Astrocyte of the cerebellum (primary cell): ENCODE measurements at regions not wholly inside any gene's neighbourhood (a gene's known extent, or its start where the extent isn't known, plus 50 kb on each side); places are given as distances from the start of the nearest gene placed in this dataset.
"Not testable (repeated sequence)": the region's sequence is repeated elsewhere in the genome, so short reads cannot be mapped to it uniquely, and the experiment has no call there.

Source experiments
- DNase-seq: peaks from one replicate; pipeline ENCODE4 v3.0.0-alpha.2; 2011; ENCODE audit warnings: low read depth
- H3K4me3 ChIP-seq: 2 replicates; pipeline ENCODE4 v1.5.1; 2011; ENCODE audit warnings: mild to moderate bottlenecking, low read depth, low read length, moderate library complexity
- in situ Hi-C: cut with HindIII; loops from 2 replicates; pipeline ENCODE4 v1.10.0; 2017; ENCODE audit warnings: low sequenced_read_pairs
- TF ChIP-seq, protein P1 (sequence below): IDR thresholded peaks from 2 replicates; pipeline ENCODE4 v1.5.1; 2012; ENCODE audit warnings: low read length, low read depth, moderate library complexity, mild to moderate bottlenecking; ENCODE audit errors: missing control alignments

DNA sequence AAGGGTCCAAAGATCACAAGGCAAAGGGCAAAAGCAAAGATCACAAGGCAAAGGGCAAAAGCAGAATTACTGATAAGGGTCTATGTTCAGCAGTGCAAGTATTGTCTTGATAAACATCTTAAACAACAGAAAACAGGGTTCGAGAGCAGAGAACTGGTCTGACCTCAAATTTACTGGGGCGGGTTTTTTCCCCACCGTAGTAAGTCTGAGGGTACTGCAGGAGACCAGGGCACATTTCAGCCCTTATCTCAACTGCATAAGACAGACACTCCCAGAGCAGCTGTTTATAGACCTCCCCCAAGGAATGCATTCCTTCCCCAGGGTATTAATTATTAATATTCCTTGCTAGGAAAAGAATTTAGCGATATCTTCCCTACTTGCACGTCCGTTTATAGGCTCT is 61.3 kb downstream of the ZNF860 start:
- DNase-seq, in situ Hi-C loops, H3K4me3 ChIP-seq: not testable (repeated sequence)

DNA sequence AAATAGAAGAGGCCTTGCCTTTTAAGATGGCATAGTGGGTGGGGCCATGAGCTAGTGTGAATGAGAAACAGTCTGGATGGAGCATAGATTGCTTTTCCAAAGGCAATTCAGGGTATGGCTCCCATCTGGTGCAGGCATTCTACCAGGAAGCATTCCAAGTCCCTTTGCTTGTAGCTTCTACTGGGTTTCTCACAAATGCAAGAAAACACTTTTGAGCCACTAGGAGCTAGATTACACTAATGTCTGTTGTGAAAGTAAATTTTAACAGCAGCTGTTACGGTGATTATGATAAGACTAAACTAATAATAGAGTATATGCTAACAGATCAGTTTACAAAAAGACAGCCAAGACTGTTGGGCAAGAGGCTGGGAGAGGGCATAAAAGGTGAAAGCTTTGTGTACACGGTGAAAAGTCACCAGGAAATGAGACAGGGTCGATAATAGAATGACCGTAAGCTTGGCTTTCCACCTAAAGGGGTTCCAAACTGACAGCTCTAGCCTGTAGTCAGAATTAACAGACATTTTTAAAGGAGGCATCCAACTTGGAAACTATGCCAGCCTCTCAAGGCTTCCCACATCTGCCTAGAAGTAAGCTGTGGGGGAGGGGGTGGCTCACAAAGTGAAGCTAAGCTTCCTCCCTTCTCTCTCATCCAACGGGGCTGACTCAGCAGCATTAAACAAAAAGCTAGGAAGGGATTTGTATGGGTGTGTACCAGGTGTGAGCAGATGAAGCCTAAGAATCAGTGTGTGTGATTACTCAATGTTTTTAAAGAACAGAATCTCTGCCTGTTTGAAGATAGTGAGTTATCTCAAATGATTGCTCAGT is 61.1 kb upstream of the GPD1L start:
- peak; percentile 60 for DNase-seq
- in situ Hi-C loops = no loop called here
- no peak overlapping the region for H3K4me3 ChIP-seq
- TF ChIP-seq, protein P1, sequence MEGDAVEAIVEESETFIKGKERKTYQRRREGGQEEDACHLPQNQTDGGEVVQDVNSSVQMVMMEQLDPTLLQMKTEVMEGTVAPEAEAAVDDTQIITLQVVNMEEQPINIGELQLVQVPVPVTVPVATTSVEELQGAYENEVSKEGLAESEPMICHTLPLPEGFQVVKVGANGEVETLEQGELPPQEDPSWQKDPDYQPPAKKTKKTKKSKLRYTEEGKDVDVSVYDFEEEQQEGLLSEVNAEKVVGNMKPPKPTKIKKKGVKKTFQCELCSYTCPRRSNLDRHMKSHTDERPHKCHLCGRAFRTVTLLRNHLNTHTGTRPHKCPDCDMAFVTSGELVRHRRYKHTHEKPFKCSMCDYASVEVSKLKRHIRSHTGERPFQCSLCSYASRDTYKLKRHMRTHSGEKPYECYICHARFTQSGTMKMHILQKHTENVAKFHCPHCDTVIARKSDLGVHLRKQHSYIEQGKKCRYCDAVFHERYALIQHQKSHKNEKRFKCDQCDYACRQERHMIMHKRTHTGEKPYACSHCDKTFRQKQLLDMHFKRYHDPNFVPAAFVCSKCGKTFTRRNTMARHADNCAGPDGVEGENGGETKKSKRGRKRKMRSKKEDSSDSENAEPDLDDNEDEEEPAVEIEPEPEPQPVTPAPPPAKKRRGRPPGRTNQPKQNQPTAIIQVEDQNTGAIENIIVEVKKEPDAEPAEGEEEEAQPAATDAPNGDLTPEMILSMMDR = no peak

DNA sequence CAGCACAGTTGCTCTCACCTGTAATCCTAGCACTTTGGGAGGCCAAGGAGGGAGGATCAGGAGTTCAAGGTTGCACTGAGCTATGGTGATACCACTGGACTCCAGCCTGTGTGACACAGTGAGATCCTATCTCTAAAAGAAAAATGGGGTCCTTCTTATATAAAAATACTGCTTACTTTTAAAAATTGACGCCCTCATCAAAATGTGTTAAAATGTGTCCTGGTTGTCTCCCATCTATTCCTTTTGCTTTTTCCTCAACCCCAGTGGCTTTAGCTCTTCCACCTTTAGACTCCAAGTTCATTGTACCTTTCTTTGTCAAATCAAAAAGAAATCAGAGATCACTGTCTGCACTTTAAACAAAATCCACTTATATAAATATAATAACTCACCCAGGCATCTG is 60.3 kb upstream of the GPD1L start:
- no peak overlapping the region for H3K4me3 ChIP-seq
- TF ChIP-seq, protein P1 = no peak

DNA sequence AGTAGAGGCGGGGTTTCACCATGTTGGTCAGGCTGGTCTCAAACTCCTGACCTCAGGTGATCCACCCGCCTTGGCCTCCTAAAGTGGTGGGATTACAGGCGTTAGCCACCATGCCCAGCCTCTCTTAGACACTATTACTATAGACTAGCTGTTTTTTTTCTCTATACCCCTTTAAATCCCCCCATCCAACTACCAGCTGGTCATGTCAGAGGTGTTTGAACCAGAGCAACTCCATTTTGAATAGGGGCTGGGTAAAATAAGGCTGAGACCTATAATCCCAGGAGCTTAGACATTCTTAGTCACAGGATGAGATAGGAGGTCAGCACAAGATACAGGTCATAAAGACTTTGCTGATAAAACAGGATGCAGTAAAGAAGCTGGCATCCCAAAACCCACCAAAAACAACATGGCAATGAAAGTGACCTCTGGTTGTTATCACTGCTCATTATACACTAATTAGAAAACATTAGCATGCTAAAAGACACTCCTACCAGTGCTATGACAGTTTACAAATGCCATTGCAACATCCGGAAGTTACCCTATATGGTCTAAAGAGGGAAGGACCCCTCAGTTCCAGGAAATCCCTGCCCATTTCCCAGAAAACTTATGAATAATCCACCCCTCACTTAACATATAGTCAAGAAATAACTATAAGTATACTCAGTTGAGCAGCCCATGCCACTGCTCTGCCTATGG is 57.8 kb upstream of the GPD1L start:
- TF ChIP-seq, protein P1 = no peak
- no peak overlapping the region for H3K4me3 ChIP-seq
- DNase-seq = no peak
- in situ Hi-C loops = no loop called here

More for the DNA sequence above, 60.3 kb upstream of the GPD1L start:
- in situ Hi-C loops = no loop called here
- DNase-seq = no peak

DNA sequence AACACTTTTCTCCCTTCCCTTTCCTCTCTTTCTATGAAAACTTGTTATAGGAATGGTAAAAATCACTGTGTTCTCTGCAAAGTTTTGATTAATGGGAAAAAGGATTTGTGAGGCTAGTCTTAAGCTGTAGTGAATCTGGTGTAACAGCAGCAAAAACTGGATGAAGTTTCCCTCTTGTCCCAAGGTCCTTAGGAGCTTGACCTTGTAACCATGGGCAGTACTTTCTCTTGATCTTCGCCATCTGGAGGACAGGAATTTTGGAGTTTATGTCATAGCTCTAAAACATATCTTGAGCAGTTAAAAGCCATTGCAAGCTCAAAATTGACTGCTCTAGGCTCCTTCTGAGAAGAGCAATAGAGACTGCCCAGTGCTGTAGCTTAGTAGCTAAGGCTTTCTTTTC is 56.5 kb upstream of the GPD1L start:
- H3K4me3 ChIP-seq = no peak overlapping the region
- TF ChIP-seq, protein P1 = no peak
- DNase-seq = no peak
- in situ Hi-C loops = no loop called here

DNA sequence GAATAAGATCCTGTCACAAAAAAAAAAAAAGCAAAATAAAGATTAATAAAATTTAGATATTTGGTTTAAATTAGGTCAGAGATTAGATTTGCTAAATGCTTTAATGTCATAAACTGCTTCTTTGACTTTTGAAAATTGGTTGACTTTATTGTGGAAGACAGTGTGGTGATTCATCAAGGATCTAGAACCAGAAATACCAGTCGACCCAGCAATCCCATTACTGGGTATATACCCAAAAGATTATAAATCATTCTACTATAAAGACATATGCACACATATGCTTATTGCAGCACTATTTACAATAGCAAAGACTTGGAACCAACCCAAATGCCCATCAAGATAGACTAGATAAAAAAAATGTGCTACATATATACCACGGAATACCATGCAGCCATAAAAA is 54.2 kb upstream of the GPD1L start:
- H3K4me3 ChIP-seq, DNase-seq, in situ Hi-C loops: not testable (repeated sequence)

DNA sequence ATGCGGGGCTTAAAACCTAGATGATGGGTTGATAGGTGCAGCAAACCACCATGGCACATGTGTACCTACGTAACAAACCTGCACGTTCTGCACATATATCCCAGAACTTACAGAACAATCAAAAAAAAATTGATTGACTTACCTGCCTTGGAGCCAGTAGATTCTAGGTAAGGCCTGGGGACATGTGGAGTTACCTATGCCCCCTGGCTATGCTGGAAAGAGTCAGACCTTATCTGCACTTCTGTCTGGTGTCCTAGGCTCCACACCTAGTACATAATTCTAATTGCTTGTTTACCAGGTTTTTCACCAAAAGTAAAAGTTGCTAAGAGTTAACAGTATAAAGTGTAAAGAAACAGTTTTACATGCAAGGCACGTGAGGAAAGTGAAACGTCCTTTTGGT is 53.6 kb upstream of the GPD1L start:
- H3K4me3 ChIP-seq, DNase-seq, in situ Hi-C loops: not testable (repeated sequence)

DNA sequence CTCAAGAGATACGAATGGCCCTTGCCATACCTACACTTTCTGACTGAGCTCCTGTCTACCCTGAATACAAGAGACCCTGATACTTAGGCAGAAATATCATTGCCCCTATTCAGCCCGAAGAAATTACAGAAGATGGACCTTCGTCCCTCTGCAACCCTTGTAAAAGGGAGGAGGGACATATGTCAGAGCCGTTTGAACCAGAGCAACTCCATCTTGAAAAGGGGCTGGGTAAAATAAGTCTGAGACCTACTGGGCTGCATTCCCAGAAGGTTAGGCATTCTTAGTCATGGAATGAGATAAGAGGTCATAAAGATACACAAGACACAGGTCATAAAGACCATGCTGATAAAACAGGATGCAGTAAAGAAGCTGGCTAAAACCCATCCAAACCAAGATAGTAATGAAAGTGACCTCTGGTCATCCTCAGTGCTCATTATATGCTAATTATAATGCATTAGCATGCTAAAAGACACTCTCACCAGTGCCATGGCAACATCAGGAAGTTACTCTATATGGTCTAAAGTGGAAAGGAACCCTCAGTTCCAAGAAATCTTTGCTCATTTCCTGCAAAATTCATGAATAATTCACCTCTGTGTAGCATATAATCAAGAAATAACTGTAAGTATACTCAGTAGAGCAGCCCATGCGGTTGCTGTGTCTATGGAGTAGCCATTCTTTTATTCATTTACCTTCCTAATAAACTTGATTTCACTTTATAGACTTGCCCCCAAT is 49.7 kb upstream of the GPD1L start:
- DNase-seq = no peak

More for the DNA sequence above, 49.7 kb upstream of the GPD1L start:
- no peak overlapping the region for H3K4me3 ChIP-seq
- in situ Hi-C loops = no loop called here
- TF ChIP-seq, protein P1 = no peak
